8988T (cell line): ENCODE measurements at regions not wholly inside any gene's neighbourhood (a gene's known extent, or its start where the extent isn't known, plus 50 kb on each side); places are given as distances from the start of the nearest gene placed in this dataset.

Source experiments
- DNase-seq: peaks from one replicate; pipeline ENCODE4 v3.0.0; 2011

GRCh38 chr2:172204762-172205161, 102.1 kb upstream of the DLX2 start:
- DNase-seq = no peak

- DNase-seq = no peak
Measured at GRCh38 chr2:172205292-172205691, 102.6 kb upstream of the DLX2 start.

GRCh38 chr2:172207911-172208310, 105.2 kb upstream of the DLX2 start:
- no peak for DNase-seq

GRCh38 chr2:172208791-172209325, 106.2 kb upstream of the DLX2 start:
- no peak for DNase-seq

GRCh38 chr2:172210599-172210998, 107.9 kb upstream of the DLX2 start:
- DNase-seq = no peak

- no peak for DNase-seq
Measured at GRCh38 chr2:172211512-172211911, 108.8 kb upstream of the DLX2 start.

GRCh38 chr2:172213116-172213860, 110.6 kb upstream of the DLX2 start:
- DNase-seq = no peak

- DNase-seq = no peak
Measured at GRCh38 chr2:172214252-172214651, 111.6 kb upstream of the DLX2 start.

GRCh38 chr2:172215172-172215935, 112.7 kb upstream of the DLX2 start:
- DNase-seq = no peak

- no peak for DNase-seq
Measured at GRCh38 chr2:172215936-172216335, 113.2 kb upstream of the DLX2 start.

GRCh38 chr2:172216477-172216876, 113.8 kb upstream of the DLX2 start:
- no peak for DNase-seq

GRCh38 chr2:172219201-172219600, 116.5 kb upstream of the DLX2 start:
- no peak for DNase-seq

- DNase-seq = no peak
Measured at GRCh38 chr2:172220121-172220520, 117.4 kb upstream of the DLX2 start.

- no peak for DNase-seq
Measured at GRCh38 chr2:172223601-172224054, 120.9 kb upstream of the DLX2 start.

- no peak for DNase-seq
Measured at GRCh38 chr2:172225786-172226185, 123.1 kb upstream of the DLX2 start.

GRCh38 chr2:172226244-172227061, 123.8 kb upstream of the DLX2 start:
- DNase-seq = peak; percentile 24

GRCh38 chr2:172227719-172228118, 125.0 kb upstream of the DLX2 start:
- no peak for DNase-seq

GRCh38 chr2:172228177-172228808, 125.6 kb upstream of the DLX2 start:
- DNase-seq = no peak

- no peak for DNase-seq
Measured at GRCh38 chr2:172229125-172229524, 126.4 kb upstream of the DLX2 start.

GRCh38 chr2:172230332-172230888, 127.7 kb upstream of the DLX2 start:
- no peak for DNase-seq

- no peak for DNase-seq
Measured at GRCh38 chr2:172230889-172231401, 128.2 kb upstream of the DLX2 start.

- DNase-seq = no peak
Measured at GRCh38 chr2:172231508-172231907, 128.8 kb upstream of the DLX2 start.
